ENCODE measurements at regions not wholly inside any gene's neighbourhood (a gene's known extent, or its start where the extent isn't known, plus 50 kb on each side); places are given as distances from the start of the nearest gene placed in this dataset.

GRCh38 chr3:63046152-63046551 lies 170.9 kb upstream of the CADPS start:
- Mint-ChIP-seq H3K9me3 (peaks cover 0 to 12% (median 5%) of the 10 kb centered on the region in 3 donors), H3K27me3 (peaks cover 4% of the 10 kb centered on the region), H3K4me1 (peaks cover 0 to 19% (median 7%) of the 10 kb centered on the region in 3 donors), H3K4me3 (no peak overlapping the region), H3K27ac (no peak overlapping the region), H3K36me3 (no peaks in the 10 kb centered on the region)

GRCh38 chr3:63046580-63046979 lies 171.4 kb upstream of the CADPS start:
- H3K27ac Mint-ChIP-seq, result no peak overlapping the region
- H3K27me3 Mint-ChIP-seq, result peaks cover 2% of the 10 kb centered on the region
- no peak overlapping the region for H3K4me3 Mint-ChIP-seq
- peaks cover 0 to 19% (median 7%) of the 10 kb centered on the region in 3 donors for H3K4me1 Mint-ChIP-seq
- H3K9me3 Mint-ChIP-seq, result peaks cover 0 to 12% (median 5%) of the 10 kb centered on the region in 3 donors
- no peaks in the 10 kb centered on the region for H3K36me3 Mint-ChIP-seq

GRCh38 chr3:63047068-63047467 lies 171.9 kb upstream of the CADPS start:
- no peak overlapping the region for H3K27ac Mint-ChIP-seq
- H3K9me3 Mint-ChIP-seq, result peaks cover 2 to 12% (median 5%) of the 10 kb centered on the region in 3 donors
- peak overlapping the region in 2 of 4 donors; percentile 38 to 58 for H3K4me3 Mint-ChIP-seq
- peaks cover 2% of the 10 kb centered on the region for H3K27me3 Mint-ChIP-seq
- H3K36me3 Mint-ChIP-seq, result no peaks in the 10 kb centered on the region
- H3K4me1 Mint-ChIP-seq, result peaks cover 0 to 20% (median 7%) of the 10 kb centered on the region in 3 donors

- peaks cover 2 to 18% (median 5%) of the 10 kb centered on the region in 3 donors for H3K9me3 Mint-ChIP-seq
- peak overlapping the region in 1 of 4 donors; percentile 35 for H3K4me3 Mint-ChIP-seq
- no peak overlapping the region for H3K27ac Mint-ChIP-seq
- H3K27me3 Mint-ChIP-seq, result peaks cover 2% of the 10 kb centered on the region
- H3K36me3 Mint-ChIP-seq, result no peaks in the 10 kb centered on the region
- peaks cover 0 to 20% (median 7%) of the 10 kb centered on the region in 3 donors for H3K4me1 Mint-ChIP-seq
Measured at GRCh38 chr3:63048367-63049326, 173.4 kb upstream of the CADPS start.

- H3K9me3 Mint-ChIP-seq, result peaks cover 2 to 14% (median 4%) of the 10 kb centered on the region in 3 donors
Measured at GRCh38 chr3:63050548-63051177, 175.4 kb upstream of the CADPS start.

GRCh38 chr3:63051920-63052319 lies 176.7 kb upstream of the CADPS start:
- no peak overlapping the region for H3K4me3 Mint-ChIP-seq
- no peaks in the 10 kb centered on the region for H3K36me3 Mint-ChIP-seq
- H3K27me3 Mint-ChIP-seq, result peaks cover 3% of the 10 kb centered on the region
- no peak overlapping the region for H3K27ac Mint-ChIP-seq
- peaks cover 0 to 13% (median 5%) of the 10 kb centered on the region in 3 donors for H3K4me1 Mint-ChIP-seq
- H3K9me3 Mint-ChIP-seq, result peaks cover 2 to 14% (median 4%) of the 10 kb centered on the region in 3 donors

More at GRCh38 chr3:63050548-63051177, 175.4 kb upstream of the CADPS start:
- H3K36me3 Mint-ChIP-seq, result no peaks in the 10 kb centered on the region
- peaks cover 0 to 20% (median 7%) of the 10 kb centered on the region in 3 donors for H3K4me1 Mint-ChIP-seq
- H3K27me3 Mint-ChIP-seq, result peaks cover 3% of the 10 kb centered on the region
- no peak overlapping the region for H3K27ac Mint-ChIP-seq
- no peak overlapping the region for H3K4me3 Mint-ChIP-seq

GRCh38 chr3:63056932-63057331 lies 181.7 kb upstream of the CADPS start:
- peaks cover 5% of the 10 kb centered on the region for H3K27me3 Mint-ChIP-seq
- H3K4me3 Mint-ChIP-seq, result no peak overlapping the region
- no peak overlapping the region for H3K27ac Mint-ChIP-seq
- peaks cover 3 to 14% (median 4%) of the 10 kb centered on the region in 3 donors for H3K9me3 Mint-ChIP-seq
- H3K4me1 Mint-ChIP-seq, result peaks cover 0 to under 1% (median 0%) of the 10 kb centered on the region in 3 donors
- H3K36me3 Mint-ChIP-seq, result no peaks in the 10 kb centered on the region

GRCh38 chr3:63060412-63060811 lies 185.2 kb upstream of the CADPS start:
- peaks cover 0 to 4% (median 2%) of the 10 kb centered on the region in 3 donors for H3K9me3 Mint-ChIP-seq
- no peak overlapping the region for H3K27ac Mint-ChIP-seq
- peaks cover 2% of the 10 kb centered on the region for H3K27me3 Mint-ChIP-seq
- H3K4me3 Mint-ChIP-seq, result no peak overlapping the region
- no peaks in the 10 kb centered on the region for H3K4me1 Mint-ChIP-seq
- no peaks in the 10 kb centered on the region for H3K36me3 Mint-ChIP-seq

- Mint-ChIP-seq H3K4me3 (no peak overlapping the region), H3K27ac (no peak overlapping the region), H3K4me1 (no peaks in the 10 kb centered on the region), H3K36me3 (no peaks in the 10 kb centered on the region), H3K27me3 (peaks cover 2% of the 10 kb centered on the region), H3K9me3 (peaks cover 0 to 4% (median 2%) of the 10 kb centered on the region in 3 donors)
Measured at GRCh38 chr3:63061449-63061848, 186.2 kb upstream of the CADPS start.

GRCh38 chr3:63064209-63064755 lies 189.1 kb upstream of the CADPS start:
- Mint-ChIP-seq H3K27me3 (no peaks in the 10 kb centered on the region), H3K27ac (no peak overlapping the region), H3K36me3 (no peaks in the 10 kb centered on the region), H3K4me3 (no peak overlapping the region), H3K9me3 (peaks cover 2 to 7% (median 5%) of the 10 kb centered on the region in 3 donors), H3K4me1 (no peaks in the 10 kb centered on the region)

- no peaks in the 10 kb centered on the region for H3K36me3 Mint-ChIP-seq
- H3K4me3 Mint-ChIP-seq, result no peak overlapping the region
- H3K27me3 Mint-ChIP-seq, result no peaks in the 10 kb centered on the region
- no peaks in the 10 kb centered on the region for H3K4me1 Mint-ChIP-seq
- no peak overlapping the region for H3K27ac Mint-ChIP-seq
- peaks cover 0 to 7% (median 5%) of the 10 kb centered on the region in 3 donors for H3K9me3 Mint-ChIP-seq
Measured at GRCh38 chr3:63067999-63068645, 192.9 kb upstream of the CADPS start.

GRCh38 chr3:63069806-63070475 lies 194.7 kb upstream of the CADPS start:
- Mint-ChIP-seq H3K36me3 (no peaks in the 10 kb centered on the region), H3K27ac (no peak overlapping the region), H3K9me3 (peaks cover 0 to 7% (median 5%) of the 10 kb centered on the region in 3 donors), H3K27me3 (no peaks in the 10 kb centered on the region), H3K4me3 (no peak overlapping the region), H3K4me1 (no peaks in the 10 kb centered on the region)

GRCh38 chr3:63070476-63070810 lies 195.2 kb upstream of the CADPS start:
- no peaks in the 10 kb centered on the region for H3K36me3 Mint-ChIP-seq
- H3K4me3 Mint-ChIP-seq, result no peak overlapping the region
- no peak overlapping the region for H3K27ac Mint-ChIP-seq
- no peaks in the 10 kb centered on the region for H3K27me3 Mint-ChIP-seq
- peaks cover 0 to 7% (median 5%) of the 10 kb centered on the region in 3 donors for H3K9me3 Mint-ChIP-seq
- H3K4me1 Mint-ChIP-seq, result no peaks in the 10 kb centered on the region

- H3K4me3 Mint-ChIP-seq, result no peak overlapping the region
- H3K27ac Mint-ChIP-seq, result no peak overlapping the region
- H3K9me3 Mint-ChIP-seq, result peaks cover 2 to 4% (median 3%) of the 10 kb centered on the region in 3 donors
- H3K36me3 Mint-ChIP-seq, result no peaks in the 10 kb centered on the region
- H3K4me1 Mint-ChIP-seq, result no peaks in the 10 kb centered on the region
- peaks cover 2% of the 10 kb centered on the region for H3K27me3 Mint-ChIP-seq
Measured at GRCh38 chr3:63076357-63076756, 201.1 kb upstream of the CADPS start.
